ENCODE measurements at regions not wholly inside any gene's neighbourhood (a gene's known extent, or its start where the extent isn't known, plus 50 kb on each side); places are given as distances from the start of the nearest gene placed in this dataset.

GRCh38 chr3:73839032-73839431, 214.3 kb upstream of the PDZRN3 start:
- POLR2A ChIA-PET: no interaction called here
- peaks cover 6% of the 10 kb centered on the region; the same call in 1 of the 2 replicates for H3K9me3 ChIP-seq
- H3K27me3 ChIP-seq (replicated peaks; ENCODE audit: control insufficient read depth, insufficient read depth, low read length): no peaks in the 10 kb centered on the region
- H3K27me3 Mint-ChIP-seq (ENCODE audit: insufficient read depth, unreplicated experiment): peaks cover 8% of the 10 kb centered on the region
- intact Hi-C loops (cut with micrococcal nuclease; ENCODE audit: unreplicated experiment): no loop called here
- H3K4me3 Mint-ChIP-seq (ENCODE audit: unreplicated experiment): no peak overlapping the region
- no peaks in the 10 kb centered on the region for H3K36me3 ChIP-seq (ENCODE audit: control insufficient read depth, insufficient read depth, low read length)
- no peak overlapping the region for H3K4me3 ChIP-seq (ENCODE audit: low read depth, low read length)
- no peak for TF ChIP-seq CTCF (IDR thresholded peaks at IDR 0.05; ENCODE audit: insufficient read depth in 1 of 2, low read depth in 1 of 2, low read length in 1 of 2, severe bottlenecking in 1 of 2, unreplicated experiment in 1 of 2)
- no peak overlapping the region for H3K27ac Mint-ChIP-seq (ENCODE audit: unreplicated experiment)
- H3K36me3 Mint-ChIP-seq (ENCODE audit: insufficient read depth, unreplicated experiment): no peaks in the 10 kb centered on the region
- CTCF ChIA-PET: no interaction called here
- BruUV-seq (replicated peaks): no TSS peak
- DNase-seq: no peak
- H3K4me1 Mint-ChIP-seq (ENCODE audit: low read depth, unreplicated experiment): no peaks in the 10 kb centered on the region
- no peaks in the 10 kb centered on the region for H3K4me1 ChIP-seq
- peaks cover 40% of the 10 kb centered on the region for H3K9me3 Mint-ChIP-seq (ENCODE audit: unreplicated experiment)

GRCh38 chr3:73835945-73836344, 211.2 kb upstream of the PDZRN3 start:
- no peaks in the 10 kb centered on the region for H3K4me1 ChIP-seq
- H3K27me3 ChIP-seq (replicated peaks; ENCODE audit: control insufficient read depth, insufficient read depth, low read length): no peaks in the 10 kb centered on the region
- no peak overlapping the region for H3K27ac Mint-ChIP-seq (ENCODE audit: unreplicated experiment)
- TF ChIP-seq CTCF (IDR thresholded peaks at IDR 0.05; ENCODE audit: insufficient read depth in 1 of 2, low read depth in 1 of 2, low read length in 1 of 2, severe bottlenecking in 1 of 2, unreplicated experiment in 1 of 2): no peak
- no peaks in the 10 kb centered on the region for H3K36me3 ChIP-seq (ENCODE audit: control insufficient read depth, insufficient read depth, low read length)
- H3K27me3 Mint-ChIP-seq (ENCODE audit: insufficient read depth, unreplicated experiment): peaks cover 13% of the 10 kb centered on the region
- H3K36me3 Mint-ChIP-seq (ENCODE audit: insufficient read depth, unreplicated experiment): no peaks in the 10 kb centered on the region
- H3K4me3 Mint-ChIP-seq (ENCODE audit: unreplicated experiment): no peak overlapping the region
- H3K4me1 Mint-ChIP-seq (ENCODE audit: low read depth, unreplicated experiment): no peaks in the 10 kb centered on the region
- DNase-seq: no peak
- H3K4me3 ChIP-seq (ENCODE audit: low read depth, low read length): no peak overlapping the region
- H3K9me3 Mint-ChIP-seq (ENCODE audit: unreplicated experiment): peaks cover 31% of the 10 kb centered on the region
- CTCF ChIA-PET: no interaction called here
- BruUV-seq (replicated peaks): no TSS peak
- intact Hi-C loops (cut with micrococcal nuclease; ENCODE audit: unreplicated experiment): no loop called here
- H3K9me3 ChIP-seq: peaks cover 6% of the 10 kb centered on the region; the same call in 1 of the 2 replicates
- POLR2A ChIA-PET: no interaction called here

- H3K4me3 Mint-ChIP-seq (ENCODE audit: unreplicated experiment): no peak overlapping the region
- H3K9me3 Mint-ChIP-seq (ENCODE audit: unreplicated experiment): peaks cover 26% of the 10 kb centered on the region
- no peaks in the 10 kb centered on the region for H3K36me3 ChIP-seq (ENCODE audit: control insufficient read depth, insufficient read depth, low read length)
- no TSS peak for BruUV-seq (replicated peaks)
- ChIA-PET CTCF (no interaction called here), POLR2A (no interaction called here)
- peaks cover 12% of the 10 kb centered on the region for H3K4me1 ChIP-seq
- peaks cover 3% of the 10 kb centered on the region; the same call in 1 of the 2 replicates for H3K9me3 ChIP-seq
- H3K36me3 Mint-ChIP-seq (ENCODE audit: insufficient read depth, unreplicated experiment): no peaks in the 10 kb centered on the region
- H3K27ac Mint-ChIP-seq (ENCODE audit: unreplicated experiment): no peak overlapping the region
- no peak overlapping the region for H3K4me3 ChIP-seq (ENCODE audit: low read depth, low read length)
- intact Hi-C loops (cut with micrococcal nuclease; ENCODE audit: unreplicated experiment): no loop called here
- DNase-seq: no peak
- peaks cover 11% of the 10 kb centered on the region for H3K27me3 Mint-ChIP-seq (ENCODE audit: insufficient read depth, unreplicated experiment)
- H3K4me1 Mint-ChIP-seq (ENCODE audit: low read depth, unreplicated experiment): peaks cover 14% of the 10 kb centered on the region
- no peaks in the 10 kb centered on the region for H3K27me3 ChIP-seq (replicated peaks; ENCODE audit: control insufficient read depth, insufficient read depth, low read length)
- no peak for TF ChIP-seq CTCF (IDR thresholded peaks at IDR 0.05; ENCODE audit: insufficient read depth in 1 of 2, low read depth in 1 of 2, low read length in 1 of 2, severe bottlenecking in 1 of 2, unreplicated experiment in 1 of 2)
These were observed 207.7 kb upstream of the PDZRN3 start for GRCh38 chr3:73832426-73832825.

All from Caco-2 (cell line).